ENCODE measurements at regions not wholly inside any gene's neighbourhood (a gene's known extent, or its start where the extent isn't known, plus 50 kb on each side); places are given as distances from the start of the nearest gene placed in this dataset.

DNA sequence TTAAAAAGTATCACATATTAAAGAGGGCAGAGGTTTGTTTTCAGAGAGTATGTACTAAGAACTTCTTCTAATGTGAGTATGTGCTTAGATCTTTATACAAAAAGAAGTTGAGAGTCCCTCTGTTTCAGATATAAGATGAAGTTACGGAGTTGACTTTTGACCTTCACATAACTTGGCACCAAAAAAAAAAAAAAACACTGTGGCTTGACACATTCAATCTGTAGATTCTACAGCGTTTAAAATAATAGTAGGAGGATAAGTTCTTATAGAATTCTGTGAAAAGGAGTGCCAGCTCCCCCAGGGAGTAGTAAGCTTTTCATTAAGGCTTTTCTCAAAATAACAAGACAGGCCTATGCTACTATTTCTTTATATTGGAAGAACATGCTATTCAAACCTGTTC lies 105.4 kb upstream of the LRP1B start:
- TF ChIP-seq, protein P1, sequence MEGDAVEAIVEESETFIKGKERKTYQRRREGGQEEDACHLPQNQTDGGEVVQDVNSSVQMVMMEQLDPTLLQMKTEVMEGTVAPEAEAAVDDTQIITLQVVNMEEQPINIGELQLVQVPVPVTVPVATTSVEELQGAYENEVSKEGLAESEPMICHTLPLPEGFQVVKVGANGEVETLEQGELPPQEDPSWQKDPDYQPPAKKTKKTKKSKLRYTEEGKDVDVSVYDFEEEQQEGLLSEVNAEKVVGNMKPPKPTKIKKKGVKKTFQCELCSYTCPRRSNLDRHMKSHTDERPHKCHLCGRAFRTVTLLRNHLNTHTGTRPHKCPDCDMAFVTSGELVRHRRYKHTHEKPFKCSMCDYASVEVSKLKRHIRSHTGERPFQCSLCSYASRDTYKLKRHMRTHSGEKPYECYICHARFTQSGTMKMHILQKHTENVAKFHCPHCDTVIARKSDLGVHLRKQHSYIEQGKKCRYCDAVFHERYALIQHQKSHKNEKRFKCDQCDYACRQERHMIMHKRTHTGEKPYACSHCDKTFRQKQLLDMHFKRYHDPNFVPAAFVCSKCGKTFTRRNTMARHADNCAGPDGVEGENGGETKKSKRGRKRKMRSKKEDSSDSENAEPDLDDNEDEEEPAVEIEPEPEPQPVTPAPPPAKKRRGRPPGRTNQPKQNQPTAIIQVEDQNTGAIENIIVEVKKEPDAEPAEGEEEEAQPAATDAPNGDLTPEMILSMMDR (conservative IDR thresholded peaks at IDR 0.05; ENCODE audit: low read length) = no peak
- TF ChIP-seq EZH2phosphoT487 (IDR thresholded peaks at IDR 0.05; ENCODE audit: borderline replicate concordance) = no peak

Data from Loucy (cell line).